Cardiac fibroblast (primary cell): ENCODE measurements at regions not wholly inside any gene's neighbourhood (a gene's known extent, or its start where the extent isn't known, plus 50 kb on each side); places are given as distances from the start of the nearest gene placed in this dataset.

Experiments
- DNase-seq, 2 donors: peaks; one replicate each; pipeline versions ENCODE4 v3.0.0 to v3.0.0-alpha.2; 2010; ENCODE audit warnings: low read depth in 2 of 2
- H3K4me3 ChIP-seq, 2 donors: replicated peaks in 1 of 2; 1 replicate in 1 of 2; 2 replicates in 1 of 2; pipeline ENCODE4 v1.5.1; 2011; ENCODE audit warnings: low read depth in 2 of 2, low read length in 2 of 2, mild to moderate bottlenecking in 2 of 2, moderate library complexity in 1 of 2
- TF ChIP-seq, protein P1 (sequence below): IDR thresholded peaks from one replicate; pipeline ENCODE4 v1.5.1; 2011; ENCODE audit warnings: low read depth, mild to moderate bottlenecking, low read length, inconsistent platforms

- H3K4me3 ChIP-seq: no peak overlapping the region
- DNase-seq: no peak
- TF ChIP-seq, protein P1, sequence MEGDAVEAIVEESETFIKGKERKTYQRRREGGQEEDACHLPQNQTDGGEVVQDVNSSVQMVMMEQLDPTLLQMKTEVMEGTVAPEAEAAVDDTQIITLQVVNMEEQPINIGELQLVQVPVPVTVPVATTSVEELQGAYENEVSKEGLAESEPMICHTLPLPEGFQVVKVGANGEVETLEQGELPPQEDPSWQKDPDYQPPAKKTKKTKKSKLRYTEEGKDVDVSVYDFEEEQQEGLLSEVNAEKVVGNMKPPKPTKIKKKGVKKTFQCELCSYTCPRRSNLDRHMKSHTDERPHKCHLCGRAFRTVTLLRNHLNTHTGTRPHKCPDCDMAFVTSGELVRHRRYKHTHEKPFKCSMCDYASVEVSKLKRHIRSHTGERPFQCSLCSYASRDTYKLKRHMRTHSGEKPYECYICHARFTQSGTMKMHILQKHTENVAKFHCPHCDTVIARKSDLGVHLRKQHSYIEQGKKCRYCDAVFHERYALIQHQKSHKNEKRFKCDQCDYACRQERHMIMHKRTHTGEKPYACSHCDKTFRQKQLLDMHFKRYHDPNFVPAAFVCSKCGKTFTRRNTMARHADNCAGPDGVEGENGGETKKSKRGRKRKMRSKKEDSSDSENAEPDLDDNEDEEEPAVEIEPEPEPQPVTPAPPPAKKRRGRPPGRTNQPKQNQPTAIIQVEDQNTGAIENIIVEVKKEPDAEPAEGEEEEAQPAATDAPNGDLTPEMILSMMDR: no peak
Observed at GRCh38 chr2:145034511-145034910, 514.6 kb upstream of the ZEB2 start.

DNA sequence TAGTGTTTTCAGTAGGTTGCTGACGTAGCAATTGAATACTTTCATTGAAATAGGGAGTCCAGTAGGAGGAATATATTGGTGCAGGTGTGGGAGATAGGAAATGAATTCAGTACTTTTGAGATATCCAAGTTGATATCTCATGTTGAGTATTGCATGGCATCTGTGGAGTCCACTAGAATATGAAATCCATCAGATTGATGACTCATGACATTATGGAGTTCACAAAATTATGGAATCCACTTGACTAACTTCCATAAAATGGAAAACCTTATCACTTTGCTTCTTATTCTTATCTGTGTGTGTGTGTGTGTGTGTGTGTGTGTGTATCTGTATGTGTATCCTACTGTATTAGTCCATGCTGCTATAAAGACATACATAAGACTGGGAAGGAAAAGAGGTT lies 513.5 kb upstream of the ZEB2 start:
- no peak overlapping the region for H3K4me3 ChIP-seq
- no peak for DNase-seq
- TF ChIP-seq, protein P1: no peak

- TF ChIP-seq, protein P1: no peak
- H3K4me3 ChIP-seq: no peak overlapping the region
- DNase-seq: no peak
Observed at GRCh38 chr2:145032791-145033190, 512.9 kb upstream of the ZEB2 start.

- DNase-seq: no peak
- no peak overlapping the region for H3K4me3 ChIP-seq
- TF ChIP-seq, protein P1: no peak
Observed at GRCh38 chr2:145029873-145030272, 510.0 kb upstream of the ZEB2 start.

- H3K4me3 ChIP-seq: no peak overlapping the region
- no peak for DNase-seq
- TF ChIP-seq, protein P1: no peak
Observed at GRCh38 chr2:145029081-145029480, 509.2 kb upstream of the ZEB2 start.

DNA sequence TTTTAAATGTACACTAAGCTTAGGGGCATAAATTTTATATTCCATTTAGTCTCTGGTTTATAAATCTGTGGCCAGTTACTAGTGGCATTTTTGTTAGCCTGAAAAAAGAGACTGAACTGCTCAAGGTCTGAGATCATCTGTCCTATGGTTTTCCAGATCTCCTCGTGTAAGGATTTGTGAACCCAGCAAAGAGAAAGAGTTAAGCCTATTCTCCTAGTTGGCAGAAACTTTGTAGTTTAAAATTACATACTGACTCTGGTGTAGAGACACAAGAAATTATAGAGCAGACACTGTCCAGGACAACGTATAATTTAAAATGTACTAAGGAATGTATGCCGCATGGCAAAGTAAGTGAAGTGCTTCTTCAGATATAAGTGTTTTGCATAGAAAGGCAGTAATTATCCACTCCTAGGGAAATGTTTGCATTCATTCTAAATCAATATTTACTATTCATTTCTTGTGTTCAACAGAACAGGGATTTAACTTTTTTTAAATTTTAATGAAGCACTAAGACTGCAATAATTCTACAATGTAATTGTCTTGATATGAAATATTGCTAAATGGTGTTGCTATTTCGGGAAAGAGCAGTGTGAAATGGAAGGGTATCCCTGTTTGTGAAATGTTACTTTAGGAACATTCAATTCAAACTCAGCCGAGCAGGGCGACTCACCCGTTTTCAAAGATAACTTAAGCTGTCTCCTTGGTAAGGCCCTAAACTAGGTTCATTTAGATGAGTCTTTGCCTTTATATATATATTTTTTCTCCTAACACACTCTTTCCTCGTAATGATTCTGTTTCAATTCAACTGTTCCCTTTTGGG lies 508.4 kb upstream of the ZEB2 start:
- TF ChIP-seq, protein P1: no peak
- H3K4me3 ChIP-seq: no peak overlapping the region
- DNase-seq: peak in 1 of 2 donors; percentile 24
